Gastroesophageal sphincter (tissue), 4 donors: ENCODE measurements at regions not wholly inside any gene's neighbourhood (a gene's known extent, or its start where the extent isn't known, plus 50 kb on each side); places are given as distances from the start of the nearest gene placed in this dataset.

ENCODE experiments used
- ATAC-seq: fragments of 150-250 bp; one replicate; pipeline ENCODE4 v1.9.1; 2016; ENCODE audit warnings: mild to moderate bottlenecking, moderate library complexity
- H3K27ac ChIP-seq, 4 donors: fragments of 200-600 bp; sonication (generic) in 3 of 4; 1 replicate in 3 of 4; 2 replicates in 1 of 4; pipeline ENCODE4 v1.5.1; 2016 to 2019
- H3K27me3 ChIP-seq: fragments of 200-600 bp; sonication (generic); one replicate; pipeline ENCODE4 v1.5.1; 2019
- H3K36me3 ChIP-seq, 2 donors: fragments of 200-600 bp; sonication (generic); one replicate each; pipeline ENCODE4 v1.5.1; 2019; ENCODE audit warnings: control low read depth in 1 of 2
- H3K4me1 ChIP-seq, 3 donors: fragments of 200-600 bp; sonication (generic); 1 replicate in 2 of 3; 2 replicates in 1 of 3; pipeline ENCODE4 v1.5.1; 2016 to 2019; ENCODE audit warnings: control low read depth in 2 of 3
- H3K4me3 ChIP-seq, 2 donors: fragments of 200-600 bp; sonication (generic); one replicate each; pipeline ENCODE4 v1.5.1; 2019; ENCODE audit warnings: mild to moderate bottlenecking in 1 of 2, moderate library complexity in 1 of 2
- H3K9me3 ChIP-seq, 3 donors: fragments of 200-600 bp; sonication (generic); one replicate each; pipeline ENCODE4 v1.5.1; 2017 to 2019; ENCODE audit warnings: control low read depth in 2 of 3
- CTCF ChIP-seq, 4 experiments: fragments of 200-600 bp in 2 of 4; fragments of 450-650 bp in 2 of 4; sonication (generic) in 1 of 4; IDR thresholded peaks; one replicate each; pipeline ENCODE4 v1.5.1; 2017 to 2019; ENCODE audit warnings: antibody characterized with exemption in 4 of 4, mild to moderate bottlenecking in 2 of 4, moderate library complexity in 2 of 4
- EP300 ChIP-seq: sonication (generic); formaldehyde crosslinking; IDR thresholded peaks from one replicate; pipeline ENCODE4 v1.6.1; 2017; ENCODE audit warnings: antibody characterized with exemption, mild to moderate bottlenecking
- POLR2A ChIP-seq, 2 donors: fragments of 450-650 bp; IDR thresholded peaks; one replicate each; pipeline ENCODE4 v1.6.1; 2017; ENCODE audit warnings: antibody characterized with exemption in 2 of 2, mild to moderate bottlenecking in 2 of 2, moderate library complexity in 1 of 2
- POLR2AphosphoS5 ChIP-seq: sonication (generic); formaldehyde crosslinking; IDR thresholded peaks from one replicate; pipeline ENCODE4 v1.6.1; 2017; ENCODE audit warnings: antibody characterized with exemption
- WGBS, 2 donors: methylation state at CpG; one replicate each; pipeline ENCODE4 v1.1.5; 2018; ENCODE audit warnings: low coverage in 1 of 2; 5-methylcytosine and 5-hydroxymethylcytosine counted together

GRCh38 chr4:123037804-123038203 is 115.4 kb upstream of the NUDT6 start:
- Histone ChIP-seq H3K4me1 (no peaks in the 10 kb centered on the region), H3K4me3 (no peak overlapping the region), H3K36me3 (no peaks in the 10 kb centered on the region), H3K27ac (no peak overlapping the region), H3K27me3 (no peaks in the 10 kb centered on the region), H3K9me3 (peaks cover 0 to 2% (median 0%) of the 10 kb centered on the region in 3 donors)
- TF ChIP-seq CTCF (IDR thresholded peaks at IDR 0.05), result no peak
- TF ChIP-seq POLR2AphosphoS5, result no peak
- no peak for TF ChIP-seq EP300
- no peak for ATAC-seq
- WGBS, 2 donors, result 60% methylated on average over 1 of the region's 1 CpG; no CpG with 5 or more reads in 1 of the 2 donors

- no peak for TF ChIP-seq POLR2A (IDR thresholded peaks at IDR 0.05)
- TF ChIP-seq EP300, result no peak
- TF ChIP-seq CTCF (IDR thresholded peaks at IDR 0.05), result no peak
- TF ChIP-seq POLR2AphosphoS5, result no peak
- H3K27ac ChIP-seq, result no peak overlapping the region
- no peaks in the 10 kb centered on the region for H3K36me3 ChIP-seq
- H3K4me1 ChIP-seq, result no peaks in the 10 kb centered on the region
- H3K4me3 ChIP-seq, result no peak overlapping the region
- peaks cover 0 to 18% (median 0%) of the 10 kb centered on the region in 3 donors for H3K9me3 ChIP-seq
- ATAC-seq, result no peak
- H3K27me3 ChIP-seq, result no peaks in the 10 kb centered on the region
Observed at GRCh38 chr4:123042095-123042494, 119.7 kb upstream of the NUDT6 start.

GRCh38 chr4:123043013-123043412 is 120.6 kb upstream of the NUDT6 start:
- Histone ChIP-seq H3K9me3 (peaks cover 0 to 26% (median 0%) of the 10 kb centered on the region in 3 donors), H3K27me3 (no peaks in the 10 kb centered on the region), H3K4me3 (no peak overlapping the region), H3K36me3 (no peaks in the 10 kb centered on the region), H3K4me1 (no peaks in the 10 kb centered on the region), H3K27ac (no peak overlapping the region)
- no peak for ATAC-seq
- TF ChIP-seq EP300 (no peak), POLR2A (IDR thresholded peaks at IDR 0.05) (no peak), POLR2AphosphoS5 (no peak), CTCF (IDR thresholded peaks at IDR 0.05) (no peak)

DNA sequence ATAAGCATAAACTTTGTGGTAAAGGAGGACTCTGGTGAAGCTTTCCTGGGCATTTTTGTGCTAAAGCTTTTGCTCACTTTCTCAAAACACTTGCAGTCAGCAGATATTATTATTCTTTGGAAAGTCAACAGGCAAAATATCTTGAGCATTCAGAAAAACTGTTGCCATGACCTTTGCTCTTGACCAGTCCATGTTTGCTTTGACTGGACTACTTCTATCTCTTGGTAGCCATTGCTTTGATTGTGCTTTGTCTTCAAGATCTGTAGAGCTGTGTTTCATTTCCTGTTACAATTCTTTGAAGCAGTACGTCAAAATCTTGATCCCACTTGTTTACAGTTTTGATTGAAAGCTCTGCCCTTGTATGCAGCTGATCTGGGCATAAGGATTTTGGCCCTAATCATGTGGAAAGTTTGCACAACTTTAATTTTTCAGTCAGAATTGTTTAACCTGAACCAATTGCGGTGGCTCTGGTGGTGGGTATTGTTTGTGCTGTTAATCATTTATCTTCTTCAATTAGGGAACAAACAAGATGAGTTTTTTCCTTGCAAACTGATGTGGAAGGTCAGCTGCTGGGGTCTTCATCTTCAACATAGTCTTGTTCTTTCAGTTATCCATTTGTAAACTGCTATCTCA is 121.5 kb upstream of the NUDT6 start:
- H3K36me3 ChIP-seq, result no peaks in the 10 kb centered on the region
- ATAC-seq, result no peak
- no peak overlapping the region for H3K27ac ChIP-seq
- H3K4me3 ChIP-seq, result no peak overlapping the region
- no peaks in the 10 kb centered on the region for H3K4me1 ChIP-seq
- peaks cover 0 to 34% (median 0%) of the 10 kb centered on the region in 3 donors for H3K9me3 ChIP-seq
- TF ChIP-seq POLR2A (IDR thresholded peaks at IDR 0.05), result no peak
- no peak for TF ChIP-seq CTCF (IDR thresholded peaks at IDR 0.05)
- TF ChIP-seq EP300, result no peak
- TF ChIP-seq POLR2AphosphoS5, result no peak
- WGBS, 2 donors, result 50 to 85% methylated on average over 2 of the region's 2 CpGs
- H3K27me3 ChIP-seq, result no peaks in the 10 kb centered on the region

- Histone ChIP-seq H3K9me3 (peaks cover 0 to 40% (median 0%) of the 10 kb centered on the region in 3 donors), H3K4me1 (no peaks in the 10 kb centered on the region), H3K27me3 (no peaks in the 10 kb centered on the region), H3K4me3 (no peak overlapping the region), H3K36me3 (no peaks in the 10 kb centered on the region), H3K27ac (no peak overlapping the region)
- TF ChIP-seq POLR2A (IDR thresholded peaks at IDR 0.05) (no peak), EP300 (no peak), CTCF (IDR thresholded peaks at IDR 0.05) (no peak), POLR2AphosphoS5 (no peak)
- ATAC-seq, result no peak
- WGBS, 2 donors, result 83 to 89% methylated on average over 3 of the region's 3 CpGs
Observed at GRCh38 chr4:123046096-123046495, 123.7 kb upstream of the NUDT6 start.
